ENCODE measurements at regions not wholly inside any gene's neighbourhood (a gene's known extent, or its start where the extent isn't known, plus 50 kb on each side); places are given as distances from the start of the nearest gene placed in this dataset.

GRCh38 chr9:129460323-129461261 lies 160.3 kb downstream of the C9orf50 start:
- peaks cover 0 to 61% (median 14%) of the 10 kb centered on the region in 5 donors for H3K4me1 ChIP-seq (ENCODE audit: control insufficient read depth in 5 of 5, insufficient read depth in 5 of 5, low read length in 5 of 5)
- peak; percentile 99 to 100 (median 100) for DNase-seq
- TF ChIP-seq CTCF (IDR thresholded peaks at IDR 0.05; ENCODE audit: control extremely low read depth, extremely low read depth) = no peak

GRCh38 chr9:129459547-129460322 lies 161.2 kb downstream of the C9orf50 start:
- DNase-seq = no peak
- H3K9me3 ChIP-seq (ENCODE audit: control insufficient read depth in 4 of 4, insufficient read depth in 3 of 4, low read length in 3 of 4) = no peaks in the 10 kb centered on the region
- no peaks in the 10 kb centered on the region for H3K27me3 ChIP-seq (ENCODE audit: control insufficient read depth in 3 of 3, insufficient read depth in 3 of 3, low read length in 2 of 3)
- no peak overlapping the region for H3K4me3 ChIP-seq
- no peak overlapping the region for H3K9ac ChIP-seq (ENCODE audit: insufficient read depth in 1 of 2, low read length in 2 of 2)
- whole genome bisulfite sequencing, 2 donors = 27 to 34% methylated on average over 22 to 29 of the region's 29 CpGs
- H3K4me1 ChIP-seq (ENCODE audit: control insufficient read depth in 5 of 5, insufficient read depth in 5 of 5, low read length in 5 of 5) = peaks cover 0 to 57% (median 12%) of the 10 kb centered on the region in 5 donors
- H3K36me3 ChIP-seq (ENCODE audit: control insufficient read depth in 4 of 4, insufficient read depth in 4 of 4, low read length in 4 of 4) = no peaks in the 10 kb centered on the region
- ATAC-seq (ENCODE audit: insufficient read depth, low FRiP score) = no peak
- no peak for TF ChIP-seq CTCF (IDR thresholded peaks at IDR 0.05; ENCODE audit: control extremely low read depth, extremely low read depth)
- peak overlapping the region; percentile 44 to 55 for H3K27ac ChIP-seq (ENCODE audit: low read depth in 1 of 2, low read length in 1 of 2)

More at GRCh38 chr9:129460323-129461261, 160.3 kb downstream of the C9orf50 start:
- Histone ChIP-seq H3K36me3 (ENCODE audit: control insufficient read depth in 4 of 4, insufficient read depth in 4 of 4, low read length in 4 of 4) (no peaks in the 10 kb centered on the region), H3K9me3 (ENCODE audit: control insufficient read depth in 4 of 4, insufficient read depth in 3 of 4, low read length in 3 of 4) (no peaks in the 10 kb centered on the region), H3K27me3 (ENCODE audit: control insufficient read depth in 3 of 3, insufficient read depth in 3 of 3, low read length in 2 of 3) (no peaks in the 10 kb centered on the region), H3K27ac (ENCODE audit: low read depth in 1 of 2, low read length in 1 of 2) (peak overlapping the region; percentile 94 to 99), H3K9ac (ENCODE audit: insufficient read depth in 1 of 2, low read length in 2 of 2) (peak overlapping the region; percentile 83 to 85), H3K4me3 (peak overlapping the region; percentile 7)
- 2 to 3% methylated on average over 46 to 51 of the region's 51 CpGs for WGBS, 2 donors
- ATAC-seq (ENCODE audit: insufficient read depth, low FRiP score) = peak; percentile 89

- DNase-seq (peak in 2 of 3 donors; percentile 57 to 66), ATAC-seq (ENCODE audit: insufficient read depth, low FRiP score) (no peak)
- H3K27ac ChIP-seq (ENCODE audit: low read depth in 1 of 2, low read length in 1 of 2) = peak overlapping the region; percentile 55 to 81
- H3K9ac ChIP-seq (ENCODE audit: insufficient read depth in 1 of 2, low read length in 2 of 2) = no peak overlapping the region
- H3K4me1 ChIP-seq (ENCODE audit: control insufficient read depth in 5 of 5, insufficient read depth in 5 of 5, low read length in 5 of 5) = peaks cover 0 to 50% (median 12%) of the 10 kb centered on the region in 5 donors
- 26 to 32% methylated on average over 22 to 29 of the region's 29 CpGs for WGBS, 2 donors
- TF ChIP-seq CTCF (IDR thresholded peaks at IDR 0.05; ENCODE audit: control extremely low read depth, extremely low read depth) = no peak
- no peak overlapping the region for H3K4me3 ChIP-seq
- no peaks in the 10 kb centered on the region for H3K9me3 ChIP-seq (ENCODE audit: control insufficient read depth in 4 of 4, insufficient read depth in 3 of 4, low read length in 3 of 4)
- H3K36me3 ChIP-seq (ENCODE audit: control insufficient read depth in 4 of 4, insufficient read depth in 4 of 4, low read length in 4 of 4) = no peaks in the 10 kb centered on the region
- no peaks in the 10 kb centered on the region for H3K27me3 ChIP-seq (ENCODE audit: control insufficient read depth in 3 of 3, insufficient read depth in 3 of 3, low read length in 2 of 3)
These were observed 162.0 kb downstream of the C9orf50 start for GRCh38 chr9:129458663-129459546.

All from lung (tissue), 11 donors.